Adrenal gland (tissue), 5 donors: ENCODE measurements at regions not wholly inside any gene's neighbourhood (a gene's known extent, or its start where the extent isn't known, plus 50 kb on each side); places are given as distances from the start of the nearest gene placed in this dataset.
"Not testable (repeated sequence)": the region's sequence is repeated elsewhere in the genome, so short reads cannot be mapped to it uniquely, and the experiment has no call there.

Experiments
- POLR2A ChIP-seq, 2 donors: fragments of 450-650 bp; IDR thresholded peaks; one replicate each; pipeline ENCODE4 v1.6.1; 2017; ENCODE audit warnings: antibody characterized with exemption in 2 of 2, mild to moderate bottlenecking in 2 of 2, moderate library complexity in 1 of 2
- TF ChIP-seq, protein P1 (sequence below), 6 experiments: fragments of 450-650 bp in 4 of 6; fragments of 200-600 bp in 2 of 6; sonication (generic) in 1 of 6; IDR thresholded peaks; 1 replicate in 5 of 6; 2 replicates in 1 of 6; pipeline versions ENCODE4 v1.5.1 to v1.8.0; 2016 to 2021; ENCODE audit warnings: antibody characterized with exemption in 6 of 6, mild to moderate bottlenecking in 2 of 6, moderate library complexity in 1 of 6
- donor health status: DM: no; HTN: no; CAD: no.

DNA sequence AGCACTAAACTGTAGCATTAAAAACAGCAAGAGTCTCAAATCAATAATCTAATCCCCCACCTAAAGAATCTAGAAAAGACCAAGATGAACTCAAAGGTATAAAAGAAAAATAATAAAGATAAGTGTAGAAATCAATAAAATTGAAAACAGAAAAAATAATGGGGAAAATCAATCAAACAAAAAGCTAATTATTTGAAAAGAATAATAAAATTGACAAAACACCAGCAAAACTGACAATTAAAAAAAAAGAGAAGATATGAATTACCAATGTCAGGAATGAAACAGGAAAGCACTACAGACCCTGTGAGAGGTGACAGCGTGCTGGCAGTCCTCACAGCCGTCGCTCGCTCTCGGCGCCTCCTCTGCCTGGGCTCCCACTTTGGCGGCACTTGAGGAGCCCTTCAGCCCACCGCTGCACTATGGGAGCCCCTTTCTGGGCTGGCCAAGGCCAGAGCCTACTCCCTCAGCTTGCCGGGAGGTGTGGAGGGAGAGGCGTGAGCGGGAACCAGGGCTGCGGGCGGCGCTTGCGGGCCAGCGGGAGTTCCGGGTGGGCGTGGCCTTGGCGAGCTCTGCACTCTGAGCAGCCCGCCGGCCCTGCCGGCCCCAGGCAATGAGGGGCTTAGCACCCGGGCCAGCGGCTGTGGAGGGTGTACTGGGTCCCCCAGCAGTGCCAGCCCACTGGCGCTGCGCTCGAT, 105.3 kb upstream of the HEY2 start:
- not testable (repeated sequence) for TF ChIP-seq POLR2A (IDR thresholded peaks at IDR 0.05)
- TF ChIP-seq, protein P1, sequence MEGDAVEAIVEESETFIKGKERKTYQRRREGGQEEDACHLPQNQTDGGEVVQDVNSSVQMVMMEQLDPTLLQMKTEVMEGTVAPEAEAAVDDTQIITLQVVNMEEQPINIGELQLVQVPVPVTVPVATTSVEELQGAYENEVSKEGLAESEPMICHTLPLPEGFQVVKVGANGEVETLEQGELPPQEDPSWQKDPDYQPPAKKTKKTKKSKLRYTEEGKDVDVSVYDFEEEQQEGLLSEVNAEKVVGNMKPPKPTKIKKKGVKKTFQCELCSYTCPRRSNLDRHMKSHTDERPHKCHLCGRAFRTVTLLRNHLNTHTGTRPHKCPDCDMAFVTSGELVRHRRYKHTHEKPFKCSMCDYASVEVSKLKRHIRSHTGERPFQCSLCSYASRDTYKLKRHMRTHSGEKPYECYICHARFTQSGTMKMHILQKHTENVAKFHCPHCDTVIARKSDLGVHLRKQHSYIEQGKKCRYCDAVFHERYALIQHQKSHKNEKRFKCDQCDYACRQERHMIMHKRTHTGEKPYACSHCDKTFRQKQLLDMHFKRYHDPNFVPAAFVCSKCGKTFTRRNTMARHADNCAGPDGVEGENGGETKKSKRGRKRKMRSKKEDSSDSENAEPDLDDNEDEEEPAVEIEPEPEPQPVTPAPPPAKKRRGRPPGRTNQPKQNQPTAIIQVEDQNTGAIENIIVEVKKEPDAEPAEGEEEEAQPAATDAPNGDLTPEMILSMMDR (IDR thresholded peaks at IDR 0.05): not testable (repeated sequence)
